ENCODE measurements at regions not wholly inside any gene's neighbourhood (a gene's known extent, or its start where the extent isn't known, plus 50 kb on each side); places are given as distances from the start of the nearest gene placed in this dataset.

DNA sequence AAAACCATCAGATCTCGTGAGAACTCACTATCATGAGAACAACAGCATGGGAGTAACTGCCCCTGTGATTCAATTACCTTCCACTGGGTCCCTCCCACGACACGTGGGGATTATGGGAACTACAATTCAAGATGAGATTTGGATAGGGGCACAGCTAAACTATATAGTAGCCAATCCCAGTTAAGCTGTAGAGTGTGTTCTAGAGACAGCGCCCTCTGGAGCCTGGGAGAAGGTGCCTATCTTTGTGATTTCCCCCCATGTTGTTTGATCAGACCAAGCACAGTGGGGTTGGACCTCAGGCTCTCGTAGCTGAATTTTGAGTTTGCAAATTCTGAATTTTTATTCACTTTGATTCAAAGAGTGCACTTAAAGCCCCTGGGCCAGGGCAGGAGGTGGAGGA, 108.2 kb upstream of the TWIST2 start:
- no peak overlapping the region for H3K4me3 ChIP-seq (ENCODE audit: low read length)
- no peaks in the 10 kb centered on the region for H3K27me3 ChIP-seq (ENCODE audit: control insufficient read depth, insufficient read depth, low read length)
- no peak overlapping the region for H3K27ac ChIP-seq (ENCODE audit: low read length)
- H3K9me3 ChIP-seq (ENCODE audit: control insufficient read depth, insufficient read depth, low read length) = peaks cover 26% of the 10 kb centered on the region
- DNase-seq (ENCODE audit: low read depth, low spot score) = no peak
- no peaks in the 10 kb centered on the region for H3K36me3 ChIP-seq (ENCODE audit: control insufficient read depth, insufficient read depth, low read length)
- no peaks in the 10 kb centered on the region for H3K4me1 ChIP-seq (ENCODE audit: control insufficient read depth, insufficient read depth, low read length)
- WGBS (ENCODE audit: insufficient coverage, insufficient read length) = no CpG with 5 or more reads among the region's 5 CpGs

DNA sequence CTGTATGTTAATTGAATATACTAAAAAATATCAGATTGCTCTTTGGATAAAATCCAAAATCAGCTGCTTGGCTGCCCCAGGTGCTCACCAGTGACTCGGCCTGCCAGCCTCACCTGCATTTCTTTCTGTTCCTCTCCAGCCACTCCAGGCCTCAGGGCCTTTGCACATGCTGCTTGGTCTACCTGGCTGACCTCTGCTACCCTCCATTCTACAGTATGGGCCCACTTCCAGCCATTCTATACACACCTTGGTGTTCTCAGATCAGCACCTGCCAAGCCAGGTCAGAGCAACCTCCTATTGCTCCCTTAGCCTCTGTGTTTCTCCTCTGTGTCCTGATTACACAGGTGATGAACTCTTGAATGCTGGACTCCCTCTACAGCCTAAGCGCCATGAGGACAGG, 106.6 kb upstream of the TWIST2 start:
- no CpG with 5 or more reads among the region's 2 CpGs for WGBS (ENCODE audit: insufficient coverage, insufficient read length)
- Histone ChIP-seq H3K4me1 (ENCODE audit: control insufficient read depth, insufficient read depth, low read length) (no peaks in the 10 kb centered on the region), H3K27me3 (ENCODE audit: control insufficient read depth, insufficient read depth, low read length) (no peaks in the 10 kb centered on the region), H3K36me3 (ENCODE audit: control insufficient read depth, insufficient read depth, low read length) (no peaks in the 10 kb centered on the region), H3K9me3 (ENCODE audit: control insufficient read depth, insufficient read depth, low read length) (peaks cover 29% of the 10 kb centered on the region), H3K4me3 (ENCODE audit: low read length) (no peak overlapping the region), H3K27ac (ENCODE audit: low read length) (no peak overlapping the region)
- no peak for DNase-seq (ENCODE audit: low read depth, low spot score)

DNA sequence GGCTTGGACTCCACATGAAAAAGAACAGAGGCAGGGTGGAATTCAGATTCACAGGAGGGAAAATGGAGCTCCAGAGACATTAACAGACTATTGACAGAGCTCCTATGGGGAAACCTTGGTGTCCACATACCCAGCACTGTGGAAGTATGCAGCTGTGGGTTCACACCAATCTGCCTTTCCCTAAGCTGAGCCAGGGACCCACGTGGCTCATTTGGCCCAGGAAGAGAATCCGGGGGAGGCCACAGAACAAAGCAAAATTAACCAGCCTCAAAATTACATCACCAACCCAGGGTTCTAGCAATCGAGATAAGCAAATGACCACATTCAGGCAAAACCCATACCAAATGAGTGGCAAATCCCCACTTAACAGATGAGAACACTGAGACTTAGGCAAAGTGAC, 105.8 kb upstream of the TWIST2 start:
- WGBS (ENCODE audit: insufficient coverage, insufficient read length) = no CpG with 5 or more reads among the region's 3 CpGs
- no peak for DNase-seq (ENCODE audit: low read depth, low spot score)
- Histone ChIP-seq H3K36me3 (ENCODE audit: control insufficient read depth, insufficient read depth, low read length) (no peaks in the 10 kb centered on the region), H3K4me3 (ENCODE audit: low read length) (no peak overlapping the region), H3K27ac (ENCODE audit: low read length) (no peak overlapping the region), H3K9me3 (ENCODE audit: control insufficient read depth, insufficient read depth, low read length) (peaks cover 34% of the 10 kb centered on the region), H3K27me3 (ENCODE audit: control insufficient read depth, insufficient read depth, low read length) (no peaks in the 10 kb centered on the region), H3K4me1 (ENCODE audit: control insufficient read depth, insufficient read depth, low read length) (no peaks in the 10 kb centered on the region)

DNA sequence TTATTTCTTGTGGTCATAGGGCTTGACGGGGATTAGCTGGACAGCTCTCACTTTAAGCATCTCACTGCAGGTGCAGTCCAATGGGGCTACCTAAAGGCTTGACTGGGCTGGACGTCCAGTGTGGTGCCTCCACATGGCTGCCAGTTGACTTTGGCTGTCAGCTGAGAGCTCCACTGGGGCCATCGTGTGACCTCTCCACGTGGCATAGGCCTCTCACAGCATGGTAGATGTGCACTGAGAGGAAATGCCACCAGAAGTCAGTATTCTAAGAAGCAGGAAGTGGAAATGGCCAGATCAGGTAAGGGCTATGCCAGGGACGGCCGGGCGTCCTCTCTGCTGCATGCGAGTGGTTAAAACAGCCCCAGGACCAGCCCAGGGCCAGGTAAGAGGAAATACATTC, 105.2 kb upstream of the TWIST2 start:
- Histone ChIP-seq H3K27me3 (ENCODE audit: control insufficient read depth, insufficient read depth, low read length) (no peaks in the 10 kb centered on the region), H3K27ac (ENCODE audit: low read length) (no peak overlapping the region), H3K9me3 (ENCODE audit: control insufficient read depth, insufficient read depth, low read length) (peaks cover 33% of the 10 kb centered on the region), H3K36me3 (ENCODE audit: control insufficient read depth, insufficient read depth, low read length) (no peaks in the 10 kb centered on the region), H3K4me3 (ENCODE audit: low read length) (no peak overlapping the region), H3K4me1 (ENCODE audit: control insufficient read depth, insufficient read depth, low read length) (no peaks in the 10 kb centered on the region)
- no CpG with 5 or more reads among the region's 8 CpGs for WGBS (ENCODE audit: insufficient coverage, insufficient read length)
- no peak for DNase-seq (ENCODE audit: low read depth, low spot score)

DNA sequence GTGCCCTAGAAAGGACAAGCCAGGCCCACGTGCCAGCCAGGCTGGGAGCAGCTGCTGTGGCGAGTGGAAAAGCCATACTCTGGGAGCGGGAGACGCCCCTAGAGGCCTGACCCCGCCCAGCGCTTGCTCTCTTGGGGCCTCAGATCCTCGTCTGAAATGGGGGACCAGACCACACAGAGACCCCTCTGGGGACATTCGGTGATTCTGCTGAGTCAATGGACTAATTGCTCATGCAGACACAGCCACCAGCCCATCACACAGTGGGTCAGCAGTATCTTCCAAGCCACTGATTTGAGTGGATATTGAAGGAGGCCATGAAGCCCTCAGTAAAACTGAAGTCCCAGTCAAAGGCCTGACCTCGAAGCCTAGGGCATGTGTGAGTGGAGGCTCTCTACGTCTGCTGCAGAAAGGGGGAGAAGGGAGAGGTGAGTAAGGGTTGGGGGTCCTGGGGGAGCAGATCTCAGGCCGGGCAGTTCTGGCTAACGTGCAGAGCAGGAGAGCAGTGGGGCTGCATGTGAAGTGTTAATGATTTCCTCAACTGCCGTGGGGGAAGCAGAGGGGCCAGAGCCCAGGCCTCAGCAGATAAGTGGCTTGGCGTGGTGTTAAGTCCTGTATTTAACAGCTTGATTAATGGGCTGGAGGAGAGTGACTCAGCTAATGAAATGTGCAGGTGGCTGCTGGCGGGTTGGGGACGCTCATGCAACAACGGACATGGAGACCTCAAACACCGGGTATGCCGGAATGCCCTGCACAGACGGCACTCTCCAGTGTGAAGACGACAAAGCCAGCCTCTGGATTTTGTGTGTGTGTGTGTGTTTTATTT, 104.4 kb upstream of the TWIST2 start:
- no CpG with 5 or more reads among the region's 21 CpGs for WGBS (ENCODE audit: insufficient coverage, insufficient read length)
- DNase-seq (ENCODE audit: low read depth, low spot score) = no peak
- no peaks in the 10 kb centered on the region for H3K36me3 ChIP-seq (ENCODE audit: control insufficient read depth, insufficient read depth, low read length)

DNA sequence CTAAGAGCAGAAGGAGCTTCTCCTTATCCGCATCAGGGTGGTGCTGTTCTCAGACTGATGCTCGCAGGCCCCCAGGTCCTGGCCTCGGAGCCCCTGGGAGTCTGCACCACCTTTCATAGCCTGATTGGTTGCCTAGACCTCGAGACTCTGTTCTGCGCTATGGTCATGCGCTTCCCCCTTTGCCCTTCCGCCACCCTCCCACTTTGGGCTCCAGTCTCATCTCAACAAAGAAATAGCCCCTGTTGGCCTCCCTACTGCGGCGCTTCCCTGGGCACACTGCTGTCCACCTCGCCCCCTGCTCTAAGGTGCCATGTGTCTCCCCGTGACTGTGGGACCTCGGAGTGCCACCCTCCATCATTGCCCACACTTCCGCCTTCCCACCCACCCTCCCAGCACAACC, 102.9 kb upstream of the TWIST2 start:
- no peaks in the 10 kb centered on the region for H3K36me3 ChIP-seq (ENCODE audit: control insufficient read depth, insufficient read depth, low read length)
- no peak overlapping the region for H3K27ac ChIP-seq (ENCODE audit: low read length)
- no CpG with 5 or more reads among the region's 13 CpGs for WGBS (ENCODE audit: insufficient coverage, insufficient read length)
- H3K4me1 ChIP-seq (ENCODE audit: control insufficient read depth, insufficient read depth, low read length) = no peaks in the 10 kb centered on the region
- H3K27me3 ChIP-seq (ENCODE audit: control insufficient read depth, insufficient read depth, low read length) = no peaks in the 10 kb centered on the region
- peaks cover 27% of the 10 kb centered on the region for H3K9me3 ChIP-seq (ENCODE audit: control insufficient read depth, insufficient read depth, low read length)
- DNase-seq (ENCODE audit: low read depth, low spot score) = no peak
- no peak overlapping the region for H3K4me3 ChIP-seq (ENCODE audit: low read length)

More for the DNA sequence above, 104.4 kb upstream of the TWIST2 start:
- Histone ChIP-seq H3K27me3 (ENCODE audit: control insufficient read depth, insufficient read depth, low read length) (no peaks in the 10 kb centered on the region), H3K9me3 (ENCODE audit: control insufficient read depth, insufficient read depth, low read length) (peaks cover 29% of the 10 kb centered on the region), H3K27ac (ENCODE audit: low read length) (no peak overlapping the region), H3K4me1 (ENCODE audit: control insufficient read depth, insufficient read depth, low read length) (no peaks in the 10 kb centered on the region), H3K4me3 (ENCODE audit: low read length) (no peak overlapping the region)

DNA sequence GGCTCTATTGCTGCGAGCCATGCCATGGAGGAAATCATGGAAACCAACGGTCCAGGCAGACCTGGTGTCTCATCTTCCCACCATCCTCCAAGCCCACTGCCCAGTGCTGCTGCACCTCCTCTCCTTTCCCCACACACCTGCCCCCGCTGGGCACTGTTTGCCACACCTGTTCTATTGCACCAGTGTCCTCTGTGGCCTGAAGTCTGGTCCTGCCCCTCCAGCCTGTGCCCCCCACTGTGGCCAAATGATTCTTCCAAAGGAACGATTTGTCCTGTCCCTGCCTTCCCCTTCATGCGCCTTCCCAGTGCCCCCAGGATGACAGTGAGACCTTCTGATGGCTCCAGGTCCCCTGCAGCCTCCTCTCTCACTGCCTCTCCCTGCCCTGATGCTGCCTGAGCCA, 101.9 kb upstream of the TWIST2 start:
- Histone ChIP-seq H3K9me3 (ENCODE audit: control insufficient read depth, insufficient read depth, low read length) (peaks cover 27% of the 10 kb centered on the region), H3K27ac (ENCODE audit: low read length) (no peak overlapping the region), H3K36me3 (ENCODE audit: control insufficient read depth, insufficient read depth, low read length) (no peaks in the 10 kb centered on the region), H3K27me3 (ENCODE audit: control insufficient read depth, insufficient read depth, low read length) (no peaks in the 10 kb centered on the region), H3K4me3 (ENCODE audit: low read length) (no peak overlapping the region), H3K4me1 (ENCODE audit: control insufficient read depth, insufficient read depth, low read length) (no peaks in the 10 kb centered on the region)
- DNase-seq (ENCODE audit: low read depth, low spot score) = no peak
- no CpG with 5 or more reads among the region's 5 CpGs for WGBS (ENCODE audit: insufficient coverage, insufficient read length)

DNA sequence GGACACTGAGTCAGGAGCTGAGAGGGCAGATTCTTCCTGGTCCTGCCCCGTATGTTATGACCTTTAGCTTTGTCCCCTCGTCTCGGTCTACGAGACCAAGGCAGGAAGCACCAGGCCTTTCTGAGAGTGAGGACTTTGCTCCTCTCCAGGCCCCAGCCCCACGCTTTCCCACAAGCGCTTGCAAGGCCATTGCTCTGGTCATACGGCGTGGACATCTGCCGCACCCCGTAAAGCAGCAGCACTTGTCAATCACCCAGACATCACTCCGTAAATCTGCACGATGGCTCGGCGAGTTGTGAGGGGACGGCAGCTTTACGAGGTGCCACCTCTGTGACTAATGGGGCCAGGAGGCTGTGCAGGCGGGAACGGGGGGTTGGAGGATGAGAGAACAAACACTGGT, 100.8 kb upstream of the TWIST2 start:
- peaks cover 22% of the 10 kb centered on the region for H3K9me3 ChIP-seq (ENCODE audit: control insufficient read depth, insufficient read depth, low read length)
- no peaks in the 10 kb centered on the region for H3K27me3 ChIP-seq (ENCODE audit: control insufficient read depth, insufficient read depth, low read length)
- H3K4me1 ChIP-seq (ENCODE audit: control insufficient read depth, insufficient read depth, low read length) = no peaks in the 10 kb centered on the region
- no peaks in the 10 kb centered on the region for H3K36me3 ChIP-seq (ENCODE audit: control insufficient read depth, insufficient read depth, low read length)
- DNase-seq (ENCODE audit: low read depth, low spot score) = no peak
- no peak overlapping the region for H3K4me3 ChIP-seq (ENCODE audit: low read length)
- WGBS (ENCODE audit: insufficient coverage, insufficient read length) = no CpG with 5 or more reads among the region's 18 CpGs
- H3K27ac ChIP-seq (ENCODE audit: low read length) = no peak overlapping the region

DNA sequence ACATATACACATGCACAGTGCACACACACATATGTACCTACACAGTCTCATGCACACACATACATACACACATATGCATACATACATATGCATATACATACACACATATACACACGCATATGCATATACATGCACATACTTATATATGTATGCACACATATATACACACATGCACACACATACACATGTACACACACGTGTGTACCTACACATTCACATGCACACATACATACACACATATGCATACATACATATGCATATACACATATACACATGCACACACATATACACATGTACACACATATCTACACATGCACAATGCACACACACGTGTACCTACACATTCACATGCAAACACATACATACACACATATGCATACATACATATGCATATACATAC, 100.3 kb upstream of the TWIST2 start:
- Histone ChIP-seq H3K9me3 (ENCODE audit: control insufficient read depth, insufficient read depth, low read length) (peaks cover 18% of the 10 kb centered on the region), H3K36me3 (ENCODE audit: control insufficient read depth, insufficient read depth, low read length) (no peaks in the 10 kb centered on the region), H3K27ac (ENCODE audit: low read length) (no peak overlapping the region), H3K27me3 (ENCODE audit: control insufficient read depth, insufficient read depth, low read length) (no peaks in the 10 kb centered on the region), H3K4me3 (ENCODE audit: low read length) (no peak overlapping the region), H3K4me1 (ENCODE audit: control insufficient read depth, insufficient read depth, low read length) (no peaks in the 10 kb centered on the region)
- no peak for DNase-seq (ENCODE audit: low read depth, low spot score)
- WGBS (ENCODE audit: insufficient coverage, insufficient read length) = no CpG with 5 or more reads among the region's 3 CpGs

DNA sequence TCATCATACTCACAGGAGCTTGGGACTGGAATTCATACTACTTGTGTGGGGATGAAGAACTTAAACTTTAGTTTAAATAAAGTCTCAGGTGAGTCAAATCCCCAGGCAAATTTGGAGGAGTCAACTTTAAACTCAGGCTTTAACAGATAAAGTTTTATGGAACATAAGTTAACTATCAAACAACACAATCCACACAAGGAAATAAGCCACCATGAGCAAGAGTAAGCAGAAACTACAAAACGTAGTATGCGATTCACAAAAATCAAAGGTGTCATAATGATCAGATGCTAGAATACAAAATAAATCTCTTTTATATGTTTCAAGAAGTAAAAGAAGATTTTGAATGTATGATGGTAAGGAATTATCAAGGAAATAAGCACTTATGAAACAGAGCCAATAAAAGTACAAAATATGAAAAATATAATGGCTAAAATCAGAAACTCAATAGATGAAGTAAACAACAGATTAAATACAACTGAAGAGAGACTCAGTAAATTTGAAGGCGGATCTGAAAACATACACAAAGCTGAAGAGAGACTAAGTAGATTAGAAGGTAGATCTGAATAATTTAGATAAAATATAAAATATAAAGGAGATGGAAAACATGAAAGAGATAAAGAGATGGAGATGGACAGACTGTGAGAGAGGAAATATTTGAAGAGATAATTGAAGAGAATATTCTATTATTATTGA, 97.5 kb upstream of the TWIST2 start:
- no CpG with 5 or more reads among the region's 3 CpGs for WGBS (ENCODE audit: insufficient coverage, insufficient read length)
- H3K27ac ChIP-seq (ENCODE audit: low read length) = no peak overlapping the region
- H3K27me3 ChIP-seq (ENCODE audit: control insufficient read depth, insufficient read depth, low read length) = no peaks in the 10 kb centered on the region
- no peaks in the 10 kb centered on the region for H3K4me1 ChIP-seq (ENCODE audit: control insufficient read depth, insufficient read depth, low read length)
- H3K36me3 ChIP-seq (ENCODE audit: control insufficient read depth, insufficient read depth, low read length) = no peaks in the 10 kb centered on the region
- DNase-seq (ENCODE audit: low read depth, low spot score) = no peak
- peaks cover 14% of the 10 kb centered on the region for H3K9me3 ChIP-seq (ENCODE audit: control insufficient read depth, insufficient read depth, low read length)
- no peak overlapping the region for H3K4me3 ChIP-seq (ENCODE audit: low read length)
